ENCODE measurements at regions not wholly inside any gene's neighbourhood (a gene's known extent, or its start where the extent isn't known, plus 50 kb on each side); places are given as distances from the start of the nearest gene placed in this dataset.
"Not testable (repeated sequence)": the region's sequence is repeated elsewhere in the genome, so short reads cannot be mapped to it uniquely, and the experiment has no call there.

DNA sequence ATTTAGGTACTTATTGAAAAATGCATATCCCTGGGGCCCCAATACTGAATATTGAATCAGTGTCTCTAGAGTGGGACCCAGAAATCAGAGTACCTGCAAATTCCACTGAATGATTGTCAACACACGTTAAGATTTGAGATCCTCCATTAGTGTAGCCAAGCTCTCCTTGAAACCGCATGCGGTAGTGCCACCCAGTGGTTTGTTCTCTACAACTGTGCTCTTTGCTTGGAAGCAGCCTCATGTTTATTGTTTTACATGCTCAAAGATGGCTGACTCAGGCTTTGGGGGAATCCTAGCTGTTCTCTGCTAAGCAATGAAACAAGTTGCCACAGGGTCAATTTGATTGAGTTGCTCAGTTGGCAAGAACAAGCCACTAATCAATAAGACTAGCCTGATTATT, 340.2 kb upstream of the CELF2 start:
- H3K36me3 Mint-ChIP-seq = no peaks in the 10 kb centered on the region
- H3K27ac Mint-ChIP-seq = no peak overlapping the region
- H3K4me3 Mint-ChIP-seq = no peak overlapping the region
- ATAC-seq = no peak
- H3K9me3 Mint-ChIP-seq = peaks cover 5% of the 10 kb centered on the region
- DNase-seq (ENCODE audit: low spot score in 2 of 2) = no peak
- no peaks in the 10 kb centered on the region for H3K4me1 Mint-ChIP-seq

DNA sequence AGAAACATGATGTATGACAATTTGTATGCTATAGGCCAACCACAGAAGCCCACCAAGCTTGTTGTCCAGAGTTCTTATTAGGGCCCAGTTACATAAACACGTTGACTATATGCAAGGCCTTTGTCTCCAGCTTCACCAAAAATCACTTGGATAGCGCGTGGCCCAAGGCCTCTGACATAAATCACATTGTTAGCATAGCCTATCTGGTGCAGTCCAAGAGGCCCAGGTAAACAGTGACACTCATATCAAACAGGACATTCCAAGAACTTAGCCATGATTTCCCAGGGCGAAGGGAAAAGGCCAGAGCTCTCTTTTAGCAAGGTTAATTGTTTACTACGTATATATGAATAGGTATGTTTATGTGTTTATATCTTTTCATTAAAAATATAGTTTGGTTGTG, 337.2 kb upstream of the CELF2 start:
- Mint-ChIP-seq H3K36me3 (no peaks in the 10 kb centered on the region), H3K4me1 (no peaks in the 10 kb centered on the region), H3K4me3 (no peak overlapping the region), H3K27ac (no peak overlapping the region), H3K9me3 (no peaks in the 10 kb centered on the region)
- no peak for DNase-seq (ENCODE audit: low spot score in 2 of 2)
- no peak for ATAC-seq

DNA sequence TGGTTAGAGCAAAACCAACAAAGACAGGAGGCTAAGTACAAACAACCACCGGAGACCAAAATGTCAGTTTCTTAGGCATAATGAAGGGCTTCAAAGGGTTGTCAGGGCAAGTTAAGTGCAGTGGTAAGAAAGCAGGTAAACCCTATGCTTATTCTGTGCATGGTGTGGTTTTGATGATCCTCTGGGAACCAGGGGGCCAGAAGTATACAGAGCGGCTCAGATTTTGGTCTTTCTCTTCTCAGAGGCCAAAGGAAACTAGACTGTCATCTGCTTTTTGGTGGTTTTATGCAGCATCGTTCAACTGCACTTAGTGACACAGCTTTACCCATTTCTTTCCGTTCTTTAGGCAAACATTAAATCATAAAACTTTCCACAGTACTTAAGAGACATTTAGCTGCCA, 332.7 kb upstream of the CELF2 start:
- no peak for ATAC-seq
- no peak for DNase-seq (ENCODE audit: low spot score in 2 of 2)
- Mint-ChIP-seq H3K4me3 (no peak overlapping the region), H3K27ac (no peak overlapping the region), H3K4me1 (no peaks in the 10 kb centered on the region), H3K36me3 (no peaks in the 10 kb centered on the region), H3K9me3 (peaks cover 2% of the 10 kb centered on the region)

DNA sequence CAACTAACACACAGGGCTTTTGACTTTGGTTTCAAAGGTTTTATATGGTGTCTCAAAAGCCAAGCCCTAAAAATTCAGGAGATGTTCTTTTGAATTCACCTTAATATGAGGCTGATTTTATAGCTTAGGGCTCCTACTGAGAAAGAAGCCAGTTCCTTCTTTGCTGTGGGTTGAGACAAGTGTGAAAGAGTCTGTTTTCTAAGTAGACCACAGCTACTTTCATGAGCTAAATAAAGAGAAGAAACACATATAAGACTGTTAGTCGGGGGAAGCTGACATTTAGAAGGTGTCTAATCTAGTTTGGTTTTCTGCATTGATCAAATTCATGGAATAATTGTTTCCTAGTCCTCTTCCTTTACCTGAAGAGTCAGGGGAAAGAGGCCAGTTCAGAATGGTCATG, 332.1 kb upstream of the CELF2 start:
- H3K4me1 Mint-ChIP-seq = no peaks in the 10 kb centered on the region
- H3K36me3 Mint-ChIP-seq = no peaks in the 10 kb centered on the region
- H3K27ac Mint-ChIP-seq = no peak overlapping the region
- DNase-seq (ENCODE audit: low spot score in 2 of 2) (no peak), ATAC-seq (no peak)
- H3K9me3 Mint-ChIP-seq = peaks cover 2% of the 10 kb centered on the region
- H3K4me3 Mint-ChIP-seq = no peak overlapping the region

DNA sequence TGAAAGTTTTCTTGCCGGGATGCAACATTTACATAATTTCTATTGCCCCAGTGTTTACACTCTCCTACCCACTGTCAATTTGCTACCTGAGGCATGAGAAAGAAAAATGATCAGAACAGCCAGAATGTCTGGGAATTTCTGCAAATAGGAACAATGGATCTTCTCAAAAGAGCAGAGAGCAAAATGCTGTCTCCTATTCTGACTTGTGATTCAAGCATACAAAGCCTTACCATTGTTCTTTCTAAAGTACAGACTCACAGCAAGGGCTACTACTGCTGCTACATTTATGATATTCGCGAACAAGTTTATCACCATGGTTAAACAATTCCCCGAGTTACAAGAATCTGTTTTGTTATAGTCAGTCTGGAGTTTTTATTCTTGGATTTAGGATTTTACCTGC, 329.9 kb upstream of the CELF2 start:
- Mint-ChIP-seq H3K9me3 (peaks cover 2% of the 10 kb centered on the region), H3K4me1 (no peaks in the 10 kb centered on the region), H3K36me3 (no peaks in the 10 kb centered on the region), H3K4me3 (no peak overlapping the region), H3K27ac (no peak overlapping the region)
- DNase-seq (ENCODE audit: low spot score in 2 of 2) (no peak), ATAC-seq (no peak)

DNA sequence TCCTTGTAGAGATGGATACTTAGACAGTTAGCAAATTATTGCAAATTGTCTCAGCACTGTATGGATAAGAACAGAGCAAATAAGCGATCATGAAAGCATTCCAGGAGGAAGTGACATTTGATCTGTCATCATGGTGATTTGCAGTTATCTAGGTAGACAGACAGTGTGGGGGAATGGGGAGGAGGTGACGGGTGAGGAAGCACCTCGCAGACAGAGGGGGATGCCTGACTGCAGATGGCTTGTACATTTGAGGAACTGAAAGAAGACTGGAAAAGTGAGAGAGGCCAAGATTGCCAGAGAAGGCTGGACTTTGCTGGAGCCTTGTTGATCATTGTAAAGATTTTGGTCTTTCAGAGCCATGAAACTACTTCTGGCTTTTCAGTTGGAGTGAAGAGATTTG, 318.2 kb upstream of the CELF2 start:
- no peak overlapping the region for H3K4me3 Mint-ChIP-seq
- no peaks in the 10 kb centered on the region for H3K36me3 Mint-ChIP-seq
- ATAC-seq (no peak), DNase-seq (ENCODE audit: low spot score in 2 of 2) (no peak)
- no peaks in the 10 kb centered on the region for H3K9me3 Mint-ChIP-seq
- H3K27ac Mint-ChIP-seq = no peak overlapping the region
- no peaks in the 10 kb centered on the region for H3K4me1 Mint-ChIP-seq

DNA sequence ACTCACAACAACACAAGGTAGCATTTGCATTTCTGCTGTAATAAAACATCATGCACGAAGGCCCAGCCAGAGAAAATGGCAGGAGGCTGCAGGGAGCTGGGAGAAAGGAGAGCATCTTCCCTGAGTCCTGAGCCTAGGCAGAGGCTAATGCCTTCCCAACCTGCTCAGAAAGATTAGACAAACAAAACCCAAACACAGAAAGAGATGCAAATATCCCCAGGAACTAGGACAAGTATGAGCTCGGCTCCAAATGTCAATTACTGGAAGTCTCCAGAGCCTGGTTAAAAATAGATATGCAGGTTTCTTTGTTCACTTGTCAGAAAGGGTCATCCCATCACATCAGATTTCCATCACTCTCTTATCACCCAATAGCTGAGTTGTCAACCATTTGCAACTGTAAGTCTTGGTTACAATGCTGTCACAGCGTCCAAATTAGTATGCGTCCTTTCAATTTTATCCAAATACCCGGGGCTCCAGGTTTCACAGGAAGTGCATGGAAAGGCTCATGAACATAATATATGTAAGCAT, 316.5 kb upstream of the CELF2 start:
- H3K9me3 Mint-ChIP-seq = no peaks in the 10 kb centered on the region
- no peaks in the 10 kb centered on the region for H3K36me3 Mint-ChIP-seq
- H3K27ac Mint-ChIP-seq = no peak overlapping the region
- H3K4me1 Mint-ChIP-seq = no peaks in the 10 kb centered on the region
- DNase-seq (ENCODE audit: low spot score in 2 of 2) (no peak), ATAC-seq (no peak)
- no peak overlapping the region for H3K4me3 Mint-ChIP-seq

DNA sequence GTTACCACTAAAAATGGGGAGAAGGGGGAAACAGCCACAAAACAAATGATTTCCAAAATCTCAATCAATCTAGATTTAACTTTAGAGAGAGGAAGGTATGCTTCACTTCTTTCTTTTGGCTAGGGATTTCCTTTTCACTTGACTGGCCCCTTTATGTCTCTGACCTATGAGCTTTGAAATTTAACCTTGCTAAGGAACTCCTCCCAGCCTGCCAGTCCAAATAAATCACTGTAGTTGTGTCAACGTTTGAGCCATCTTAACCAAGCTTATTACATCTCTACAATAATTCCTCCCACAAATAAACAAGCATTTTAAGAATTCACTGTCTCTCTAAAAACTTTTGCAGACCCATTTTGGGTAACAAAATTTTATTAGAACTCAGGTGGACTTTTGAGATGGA, 315.5 kb upstream of the CELF2 start:
- DNase-seq (ENCODE audit: low spot score in 2 of 2) (no peak), ATAC-seq (no peak)
- Mint-ChIP-seq H3K4me3 (no peak overlapping the region), H3K4me1 (no peaks in the 10 kb centered on the region), H3K9me3 (no peaks in the 10 kb centered on the region), H3K36me3 (no peaks in the 10 kb centered on the region), H3K27ac (no peak overlapping the region)

DNA sequence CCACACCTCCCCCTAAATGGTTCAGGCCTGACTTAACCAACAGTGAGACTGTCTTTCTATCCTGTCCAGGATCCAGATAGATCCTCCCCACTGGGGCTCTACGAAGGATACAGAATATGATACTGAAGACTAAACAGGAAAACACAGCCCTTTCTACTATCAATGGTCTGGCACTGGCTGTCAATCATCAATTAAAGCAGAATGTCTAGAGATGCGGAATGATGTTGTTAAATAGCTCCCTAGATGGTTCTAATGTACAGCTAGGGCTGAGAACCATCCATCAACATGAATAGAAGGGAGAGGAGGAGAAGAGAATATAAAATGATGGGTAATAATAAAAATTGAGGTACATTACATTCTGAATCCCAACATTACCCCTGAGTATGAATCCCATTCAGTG, 314.3 kb upstream of the CELF2 start:
- H3K4me3 Mint-ChIP-seq = no peak overlapping the region
- no peaks in the 10 kb centered on the region for H3K9me3 Mint-ChIP-seq
- no peak for DNase-seq (ENCODE audit: low spot score in 2 of 2)
- no peaks in the 10 kb centered on the region for H3K36me3 Mint-ChIP-seq
- H3K27ac Mint-ChIP-seq = no peak overlapping the region
- no peak for ATAC-seq
- no peaks in the 10 kb centered on the region for H3K4me1 Mint-ChIP-seq

DNA sequence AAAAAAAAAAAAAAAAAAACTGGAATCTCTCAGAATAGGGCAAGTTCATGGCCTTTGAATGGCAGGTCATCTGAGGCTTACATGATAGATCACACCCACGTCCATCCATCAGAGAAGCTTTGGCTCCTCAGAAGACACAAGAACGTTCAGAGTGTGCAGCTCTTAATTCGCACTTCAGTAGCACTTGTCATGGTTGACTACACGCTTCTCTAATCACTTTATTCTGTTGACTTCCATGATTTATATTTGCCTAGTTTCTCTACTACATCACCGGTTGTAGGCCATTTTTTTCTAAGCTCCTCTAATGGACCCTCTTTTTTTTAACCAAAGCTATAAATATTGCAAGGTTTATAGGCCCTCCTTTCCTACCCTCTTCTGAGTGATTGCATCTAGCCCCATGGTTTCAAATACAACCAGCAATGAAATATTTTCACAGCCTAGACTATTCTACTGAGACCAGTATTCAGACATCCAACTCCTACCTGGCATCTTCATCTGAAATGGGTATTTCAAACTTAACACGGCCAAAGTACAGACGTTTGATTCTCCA, 305.4 kb upstream of the CELF2 start:
- Mint-ChIP-seq H3K4me1 (no peaks in the 10 kb centered on the region), H3K36me3 (no peaks in the 10 kb centered on the region), H3K9me3 (no peaks in the 10 kb centered on the region), H3K27ac (no peak overlapping the region), H3K4me3 (no peak overlapping the region)
- ATAC-seq = no peak
- no peak for DNase-seq (ENCODE audit: low spot score in 2 of 2)

DNA sequence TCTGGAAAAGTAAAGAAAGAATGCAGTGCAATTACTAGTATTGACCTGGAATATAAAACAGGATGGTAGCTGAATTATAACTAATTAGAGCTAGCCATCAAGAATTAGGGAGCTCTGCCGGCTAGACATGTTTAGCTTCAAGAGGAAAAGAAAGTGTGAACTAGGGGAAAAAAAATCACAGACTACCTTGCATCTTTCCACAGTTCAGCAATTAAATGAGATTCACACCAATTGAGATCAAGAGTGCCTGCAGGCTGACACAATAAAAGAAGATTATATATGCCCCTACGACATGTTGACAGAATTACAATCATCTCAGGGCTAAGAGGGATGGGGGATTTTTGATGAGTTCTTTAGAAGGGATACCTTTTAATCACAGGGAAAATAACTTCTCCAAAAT, 303.3 kb upstream of the CELF2 start:
- Mint-ChIP-seq H3K27ac (no peak overlapping the region), H3K36me3 (no peaks in the 10 kb centered on the region), H3K4me1 (no peaks in the 10 kb centered on the region), H3K9me3 (no peaks in the 10 kb centered on the region), H3K4me3 (no peak overlapping the region)
- DNase-seq (ENCODE audit: low spot score in 2 of 2) (no peak), ATAC-seq (no peak)

DNA sequence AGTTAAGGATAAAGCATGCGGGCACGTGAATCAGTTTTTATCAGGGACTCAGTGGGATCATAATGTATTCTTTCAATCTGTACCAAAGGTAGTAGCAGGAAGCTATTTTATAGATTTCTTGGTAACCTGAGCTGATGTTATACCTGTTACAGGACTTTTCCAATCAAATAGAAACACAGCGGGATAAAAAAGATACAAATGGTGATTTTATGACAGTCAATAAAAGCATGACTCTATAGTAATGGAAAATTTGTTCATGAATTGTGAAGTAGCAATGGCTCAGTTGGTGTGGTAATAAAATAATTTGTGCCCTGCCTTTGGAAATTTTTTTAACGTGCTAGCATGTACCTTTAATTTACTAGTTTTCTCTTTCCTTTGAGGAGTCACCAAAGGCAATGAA, 300.7 kb upstream of the CELF2 start:
- no peak for DNase-seq (ENCODE audit: low spot score in 2 of 2)
- H3K4me3 Mint-ChIP-seq = no peak overlapping the region
- ATAC-seq = no peak
- H3K9me3 Mint-ChIP-seq = no peaks in the 10 kb centered on the region
- H3K36me3 Mint-ChIP-seq = no peaks in the 10 kb centered on the region
- H3K27ac Mint-ChIP-seq = no peak overlapping the region
- no peaks in the 10 kb centered on the region for H3K4me1 Mint-ChIP-seq

DNA sequence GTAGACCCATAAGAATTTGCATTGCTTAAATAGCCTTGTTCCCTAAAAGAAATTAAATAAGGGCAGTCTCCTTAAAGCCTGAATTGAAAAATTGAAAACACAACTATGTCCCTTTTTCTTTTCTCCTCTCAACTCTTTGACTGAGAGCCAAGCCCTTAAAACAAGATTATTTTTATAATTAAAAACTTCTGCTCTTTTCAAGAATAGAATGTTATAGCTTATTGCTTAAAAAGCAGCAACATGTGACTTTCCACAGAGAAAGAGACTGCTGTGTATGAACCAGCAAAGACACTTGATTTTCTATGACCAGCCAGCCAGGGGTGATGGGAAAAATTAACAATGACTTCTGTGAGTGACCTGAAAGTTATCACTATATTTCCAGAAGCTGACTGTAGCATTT, 295.2 kb upstream of the CELF2 start:
- ATAC-seq (no peak), DNase-seq (ENCODE audit: low spot score in 2 of 2) (no peak)
- Mint-ChIP-seq H3K4me3 (no peak overlapping the region), H3K9me3 (no peaks in the 10 kb centered on the region), H3K27ac (no peak overlapping the region), H3K4me1 (no peaks in the 10 kb centered on the region), H3K36me3 (no peaks in the 10 kb centered on the region)

DNA sequence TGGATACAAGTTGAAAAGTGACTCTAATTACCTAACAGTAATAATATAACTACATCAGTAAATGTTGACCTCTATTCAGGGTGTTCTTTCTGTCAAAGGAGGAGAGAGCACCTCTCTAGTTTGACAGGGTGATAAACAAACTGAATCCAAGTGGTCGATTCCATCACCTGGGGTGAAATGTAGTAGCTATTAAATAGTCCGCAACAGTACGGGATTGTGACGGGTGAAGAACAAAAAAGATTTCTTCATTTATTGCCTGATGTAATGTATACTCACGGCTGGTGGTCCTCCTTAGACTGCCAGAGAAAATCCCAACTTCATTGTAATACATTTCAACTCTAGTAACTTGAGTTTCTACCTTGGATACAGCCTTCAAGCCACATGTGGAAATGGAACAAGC, 292.5 kb upstream of the CELF2 start:
- no peak for ATAC-seq
- H3K4me1 Mint-ChIP-seq = no peaks in the 10 kb centered on the region
- H3K4me3 Mint-ChIP-seq = no peak overlapping the region
- no peak for DNase-seq (ENCODE audit: low spot score in 2 of 2)
- H3K36me3 Mint-ChIP-seq = no peaks in the 10 kb centered on the region
- H3K27ac Mint-ChIP-seq = no peak overlapping the region
- H3K9me3 Mint-ChIP-seq = no peaks in the 10 kb centered on the region

DNA sequence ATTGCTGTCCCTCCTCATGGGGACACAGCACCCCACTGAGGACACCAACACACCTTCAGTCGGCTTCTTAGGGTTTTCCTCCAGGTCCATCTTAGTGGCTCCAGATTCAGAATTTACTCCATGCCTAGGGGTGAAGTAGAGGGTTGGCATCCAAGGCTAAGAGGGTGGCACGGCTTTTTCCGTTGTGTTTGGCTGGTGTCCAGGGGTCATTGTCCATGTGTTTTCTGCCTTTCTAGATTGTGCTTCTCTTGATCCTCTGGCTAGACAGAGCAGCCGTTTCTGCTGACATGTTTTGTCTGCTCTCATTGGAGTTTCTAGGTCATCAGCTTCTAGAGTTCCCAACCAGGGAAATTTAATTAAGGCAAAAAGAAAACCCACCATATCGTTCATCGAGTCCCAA, 291.6 kb upstream of the CELF2 start:
- no peak overlapping the region for H3K27ac Mint-ChIP-seq
- no peak for DNase-seq (ENCODE audit: low spot score in 2 of 2)
- no peak overlapping the region for H3K4me3 Mint-ChIP-seq
- H3K36me3 Mint-ChIP-seq = no peaks in the 10 kb centered on the region
- H3K9me3 Mint-ChIP-seq = no peaks in the 10 kb centered on the region
- H3K4me1 Mint-ChIP-seq = no peaks in the 10 kb centered on the region
- ATAC-seq = no peak

DNA sequence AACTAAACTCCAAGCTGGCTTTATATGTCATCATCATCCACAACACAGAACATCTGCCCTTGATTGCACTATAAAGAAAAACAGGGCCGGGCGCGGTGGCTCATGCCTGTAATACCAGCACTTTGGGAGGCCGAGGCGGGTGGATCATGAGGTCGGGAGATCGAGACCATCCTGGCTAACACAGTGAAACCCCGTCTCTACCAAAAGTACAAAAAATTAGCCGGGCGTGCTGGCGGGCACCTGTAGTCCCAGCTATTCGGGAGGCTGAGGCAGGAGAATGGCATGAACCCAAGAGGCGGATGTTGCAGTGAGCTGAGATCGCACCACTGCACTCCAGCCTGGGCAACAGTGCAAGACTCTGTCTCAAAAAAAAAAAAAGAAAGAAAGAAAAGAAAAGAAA, 290.3 kb upstream of the CELF2 start:
- H3K36me3 Mint-ChIP-seq; DNase-seq (ENCODE audit: low spot score in 2 of 2); ATAC-seq; H3K9me3 Mint-ChIP-seq; H3K4me1 Mint-ChIP-seq; H3K27ac Mint-ChIP-seq; H3K4me3 Mint-ChIP-seq: not testable (repeated sequence)

DNA sequence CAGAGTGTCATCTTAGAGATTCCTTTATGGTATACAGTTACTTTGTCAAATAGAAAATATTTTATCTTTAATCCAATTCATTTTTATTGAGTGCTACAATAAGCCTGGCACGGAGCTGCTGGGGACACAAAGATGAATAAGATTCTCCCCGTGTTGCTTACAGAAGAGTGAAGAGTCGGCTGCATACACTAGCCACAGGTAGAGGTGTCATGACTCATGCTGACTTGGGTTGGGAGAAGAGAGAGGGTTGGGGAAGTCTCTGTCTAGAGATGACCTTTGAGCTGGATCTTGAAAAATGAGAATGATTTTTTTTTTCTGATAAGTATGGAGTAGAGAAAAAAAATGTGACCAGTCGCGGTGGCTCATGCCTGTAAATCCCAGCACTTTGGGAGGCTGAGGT, 289.9 kb upstream of the CELF2 start:
- no peak for ATAC-seq
- DNase-seq (ENCODE audit: low spot score in 2 of 2) = no peak
- Mint-ChIP-seq H3K9me3 (no peaks in the 10 kb centered on the region), H3K4me1 (no peaks in the 10 kb centered on the region), H3K27ac (no peak overlapping the region), H3K4me3 (no peak overlapping the region), H3K36me3 (no peaks in the 10 kb centered on the region)

Measured in stimulated activated effector memory CD8-positive, alpha-beta T cell treated with anti-CD3 and anti-CD28 coated beads, Interleukin-12 subunit alpha, Interleukin-12 subunit beta, amount 100 ng/mL, for 72 hours (primary cell).